ENCODE measurements at regions not wholly inside any gene's neighbourhood (a gene's known extent, or its start where the extent isn't known, plus 50 kb on each side); places are given as distances from the start of the nearest gene placed in this dataset.
"Not testable (repeated sequence)": the region's sequence is repeated elsewhere in the genome, so short reads cannot be mapped to it uniquely, and the experiment has no call there.

DNA sequence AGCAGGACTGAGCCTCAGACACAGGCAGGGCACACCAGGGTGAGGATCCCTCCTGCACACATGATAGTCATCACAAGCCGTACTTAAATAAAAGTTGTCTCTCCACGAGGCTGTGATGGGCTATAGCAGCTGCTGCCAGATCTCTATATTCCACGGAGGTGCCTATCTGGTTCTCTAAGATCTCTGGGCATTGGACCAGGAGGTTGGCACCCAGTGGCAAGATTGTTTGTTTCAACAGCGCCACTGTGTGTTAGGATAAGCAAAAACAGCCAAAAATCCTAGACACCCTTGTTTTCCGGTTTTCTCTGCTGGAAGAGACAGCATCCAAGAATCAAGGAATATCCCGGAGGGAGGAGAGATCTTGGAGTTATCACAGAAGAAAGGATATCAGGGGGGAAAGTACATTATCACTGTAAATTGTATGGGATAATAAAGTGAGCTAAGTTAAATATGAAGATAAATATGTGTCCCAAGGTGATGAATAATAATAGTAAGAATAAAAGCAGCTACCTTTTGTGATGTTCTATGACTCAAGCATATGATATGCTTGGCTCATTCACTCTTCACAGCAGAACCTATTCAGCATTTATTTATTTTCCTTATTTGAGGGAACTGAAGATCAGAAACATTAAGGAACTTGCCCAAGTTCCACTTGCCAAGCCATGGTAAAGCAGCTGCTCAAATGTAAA is 90.6 kb upstream of the AKAP13 start:
- H3K36me3 ChIP-seq: no peaks in the 10 kb centered on the region
- no peaks in the 10 kb centered on the region for H3K4me1 ChIP-seq
- H3K4me3 ChIP-seq: no peak overlapping the region
- DNase-seq (ENCODE audit: extremely low spot score): no peak
- 39% methylated on average over 6 of the region's 6 CpGs for WGBS
- no peaks in the 10 kb centered on the region for H3K9me3 ChIP-seq
- intact Hi-C loops (cut with DNase I): no loop called here
- no peaks in the 10 kb centered on the region for H3K27me3 ChIP-seq
- no peak overlapping the region for H3K27ac ChIP-seq (replicated peaks in 1 of 4)
- no peak for TF ChIP-seq POLR2A (IDR thresholded peaks at IDR 0.05; ENCODE audit: low read depth)
- TF ChIP-seq, protein P1, sequence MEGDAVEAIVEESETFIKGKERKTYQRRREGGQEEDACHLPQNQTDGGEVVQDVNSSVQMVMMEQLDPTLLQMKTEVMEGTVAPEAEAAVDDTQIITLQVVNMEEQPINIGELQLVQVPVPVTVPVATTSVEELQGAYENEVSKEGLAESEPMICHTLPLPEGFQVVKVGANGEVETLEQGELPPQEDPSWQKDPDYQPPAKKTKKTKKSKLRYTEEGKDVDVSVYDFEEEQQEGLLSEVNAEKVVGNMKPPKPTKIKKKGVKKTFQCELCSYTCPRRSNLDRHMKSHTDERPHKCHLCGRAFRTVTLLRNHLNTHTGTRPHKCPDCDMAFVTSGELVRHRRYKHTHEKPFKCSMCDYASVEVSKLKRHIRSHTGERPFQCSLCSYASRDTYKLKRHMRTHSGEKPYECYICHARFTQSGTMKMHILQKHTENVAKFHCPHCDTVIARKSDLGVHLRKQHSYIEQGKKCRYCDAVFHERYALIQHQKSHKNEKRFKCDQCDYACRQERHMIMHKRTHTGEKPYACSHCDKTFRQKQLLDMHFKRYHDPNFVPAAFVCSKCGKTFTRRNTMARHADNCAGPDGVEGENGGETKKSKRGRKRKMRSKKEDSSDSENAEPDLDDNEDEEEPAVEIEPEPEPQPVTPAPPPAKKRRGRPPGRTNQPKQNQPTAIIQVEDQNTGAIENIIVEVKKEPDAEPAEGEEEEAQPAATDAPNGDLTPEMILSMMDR (IDR thresholded peaks at IDR 0.05): peak; percentile 22 to 47 (median 43)

DNA sequence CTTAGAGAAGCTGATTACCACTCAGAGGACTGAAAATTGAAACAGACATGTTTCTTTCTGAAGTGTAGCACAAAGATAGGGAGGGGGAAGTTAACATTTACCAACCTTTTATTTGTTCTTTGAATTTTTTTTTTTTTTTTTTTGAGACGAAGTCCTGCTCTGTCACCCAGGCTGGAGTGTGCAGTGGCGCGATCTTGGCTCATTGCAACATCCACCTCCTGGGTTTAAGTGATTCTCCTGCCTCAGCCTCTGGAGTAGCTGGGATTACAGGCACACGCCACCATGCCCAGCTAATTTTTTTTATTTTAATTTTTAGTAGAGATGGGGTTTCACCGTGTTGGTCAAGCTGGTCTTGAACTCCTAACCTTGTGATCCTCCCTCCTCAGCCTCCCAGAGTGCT is 87.8 kb upstream of the AKAP13 start:
- H3K27me3 ChIP-seq; H3K36me3 ChIP-seq; H3K9me3 ChIP-seq; H3K27ac ChIP-seq (replicated peaks in 1 of 4); intact Hi-C loops (cut with DNase I); DNase-seq (ENCODE audit: extremely low spot score); H3K4me3 ChIP-seq: not testable (repeated sequence)
- H3K4me1 ChIP-seq: peaks cover 5 to 14% (median 10%) of the 10 kb centered on the region in 4 donors
- 90% methylated on average over 5 of the region's 5 CpGs for WGBS

DNA sequence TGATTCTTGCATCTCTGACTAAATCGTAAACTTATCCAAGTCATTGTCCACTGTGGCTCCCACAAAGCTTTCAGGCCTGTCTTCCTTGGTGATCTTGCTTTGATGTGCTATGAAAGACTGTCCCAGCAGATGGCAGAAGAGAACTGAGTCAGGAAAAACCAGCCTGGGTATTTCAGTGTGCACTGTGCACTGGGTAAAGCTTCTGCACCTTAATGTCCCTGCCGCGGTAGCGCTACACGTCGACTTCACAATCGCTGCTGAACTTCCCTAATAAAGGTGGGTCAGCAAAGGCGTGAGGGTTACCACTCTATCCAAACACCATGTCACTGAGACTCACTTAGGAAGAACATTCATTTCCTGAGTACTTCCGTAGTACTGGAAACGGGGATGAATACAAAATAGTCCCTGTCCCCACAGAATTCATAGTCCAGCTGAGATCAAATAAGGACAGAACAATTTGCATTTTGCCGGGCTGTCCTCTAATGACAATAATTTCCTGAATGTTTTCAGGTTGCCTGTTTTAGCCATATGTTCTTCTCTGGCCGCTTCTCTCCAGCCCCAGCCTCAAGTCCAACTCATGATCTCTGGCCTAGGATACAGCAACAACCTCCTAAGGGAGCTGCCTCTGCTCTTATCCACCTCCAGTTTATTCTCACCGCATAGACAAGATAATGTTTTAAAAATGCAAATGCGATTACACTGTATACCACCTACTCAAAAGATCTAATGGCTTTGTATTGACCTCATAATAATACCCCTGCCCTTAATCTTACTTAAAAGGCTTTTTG is 83.6 kb upstream of the AKAP13 start:
- TF ChIP-seq, protein P1 (IDR thresholded peaks at IDR 0.05): peak; percentile 70 to 81 (median 80)
- no peak for TF ChIP-seq EP300 (IDR thresholded peaks at IDR 0.05)
- peak; percentile 18 to 61 for TF ChIP-seq POLR2AphosphoS5 (IDR thresholded peaks at IDR 0.05)
- no peaks in the 10 kb centered on the region for H3K9me3 ChIP-seq
- 16% methylated on average over 14 of the region's 14 CpGs for WGBS
- DNase-seq (ENCODE audit: extremely low spot score): no peak
- H3K27ac ChIP-seq (replicated peaks in 1 of 4): peak overlapping the region in 2 of 4 donors; percentile 33 to 66
- peaks cover 5 to 14% (median 10%) of the 10 kb centered on the region in 4 donors for H3K4me1 ChIP-seq
- intact Hi-C loops (cut with DNase I): loop anchor here (5.0 kb wide), 1 partner anchor 540 kb away; no protein-coding TSS in a partner anchor
- peak overlapping the region; percentile 35 to 52 (median 38) for H3K4me3 ChIP-seq
- H3K36me3 ChIP-seq: no peaks in the 10 kb centered on the region
- H3K27me3 ChIP-seq: no peaks in the 10 kb centered on the region

DNA sequence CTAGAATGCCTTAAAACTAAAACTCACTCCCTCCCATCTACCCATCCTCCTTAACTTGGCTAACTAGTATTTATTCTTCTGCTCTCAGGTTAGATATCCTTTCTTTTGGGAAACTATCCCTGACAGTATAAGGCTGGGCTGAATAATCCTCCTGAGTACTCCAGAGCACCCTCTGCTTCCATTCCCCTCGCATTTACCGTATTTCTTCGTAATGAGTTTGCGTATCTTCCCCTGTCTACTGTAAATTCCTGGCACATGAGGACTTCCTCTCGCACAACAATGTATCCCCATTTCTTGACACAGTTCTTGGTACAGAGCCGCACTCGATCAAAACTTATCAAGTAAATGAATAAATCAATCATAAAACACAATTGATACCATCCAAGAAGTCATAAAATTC is 82.9 kb upstream of the AKAP13 start:
- DNase-seq (ENCODE audit: extremely low spot score): no peak
- H3K27ac ChIP-seq (replicated peaks in 1 of 4): peak overlapping the region in 1 of 4 donors; percentile 66
- intact Hi-C loops (cut with DNase I): loop anchor here (5.0 kb wide), 1 partner anchor 540 kb away; no protein-coding TSS in a partner anchor
- H3K4me1 ChIP-seq: peaks cover 5 to 14% (median 10%) of the 10 kb centered on the region in 4 donors
- no peak overlapping the region for H3K4me3 ChIP-seq
- no peaks in the 10 kb centered on the region for H3K9me3 ChIP-seq
- TF ChIP-seq EP300 (IDR thresholded peaks at IDR 0.05) (no peak), POLR2AphosphoS5 (IDR thresholded peaks at IDR 0.05) (no peak), POLR2A (IDR thresholded peaks at IDR 0.05; ENCODE audit: low read depth) (no peak)
- TF ChIP-seq, protein P1 (IDR thresholded peaks at IDR 0.05): no peak
- H3K36me3 ChIP-seq: no peaks in the 10 kb centered on the region
- no peaks in the 10 kb centered on the region for H3K27me3 ChIP-seq
- WGBS: 96% methylated on average over 7 of the region's 7 CpGs

DNA sequence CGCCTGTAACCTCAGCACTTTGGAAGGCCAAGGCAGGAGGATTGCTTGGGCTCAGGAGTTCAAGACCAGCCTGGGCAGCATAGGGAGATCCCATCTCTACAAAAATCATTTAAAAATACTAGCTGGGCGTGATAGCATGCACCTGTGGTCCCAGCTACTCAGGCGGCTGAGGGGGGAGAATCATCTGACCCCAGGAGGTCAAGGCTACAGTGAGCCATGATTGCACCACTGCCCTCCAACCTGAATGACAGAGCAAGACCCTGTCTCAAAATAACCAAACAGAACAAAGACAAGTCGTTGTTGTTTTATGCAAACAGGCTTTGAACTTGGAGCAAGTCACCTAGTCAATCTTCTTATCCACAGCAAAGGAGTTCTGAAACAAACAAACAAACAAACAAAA is 82.0 kb upstream of the AKAP13 start:
- intact Hi-C loops (cut with DNase I): loop anchor here (5.0 kb wide), 1 partner anchor 539 kb away; no protein-coding TSS in a partner anchor
- Histone ChIP-seq H3K36me3 (no peaks in the 10 kb centered on the region), H3K27me3 (no peaks in the 10 kb centered on the region), H3K27ac (replicated peaks in 1 of 4) (no peak overlapping the region), H3K4me3 (no peak overlapping the region), H3K4me1 (peaks cover 5 to 14% (median 10%) of the 10 kb centered on the region in 4 donors), H3K9me3 (no peaks in the 10 kb centered on the region)
- no peak for TF ChIP-seq EP300 (IDR thresholded peaks at IDR 0.05)
- 81% methylated on average over 4 of the region's 4 CpGs for WGBS
- DNase-seq (ENCODE audit: extremely low spot score): no peak
